HG03378 (cell line): ENCODE measurements at regions not wholly inside any gene's neighbourhood (a gene's known extent, or its start where the extent isn't known, plus 50 kb on each side); places are given as distances from the start of the nearest gene placed in this dataset.

Source experiments
- ATAC-seq: cut with Tn5 transposase; IDR thresholded peaks from one replicate; pipeline ENCODE4 v1.9.1; 2021; ENCODE audit warnings: mild to moderate bottlenecking, moderate library complexity; ENCODE audit not compliant: unreplicated experiment

DNA sequence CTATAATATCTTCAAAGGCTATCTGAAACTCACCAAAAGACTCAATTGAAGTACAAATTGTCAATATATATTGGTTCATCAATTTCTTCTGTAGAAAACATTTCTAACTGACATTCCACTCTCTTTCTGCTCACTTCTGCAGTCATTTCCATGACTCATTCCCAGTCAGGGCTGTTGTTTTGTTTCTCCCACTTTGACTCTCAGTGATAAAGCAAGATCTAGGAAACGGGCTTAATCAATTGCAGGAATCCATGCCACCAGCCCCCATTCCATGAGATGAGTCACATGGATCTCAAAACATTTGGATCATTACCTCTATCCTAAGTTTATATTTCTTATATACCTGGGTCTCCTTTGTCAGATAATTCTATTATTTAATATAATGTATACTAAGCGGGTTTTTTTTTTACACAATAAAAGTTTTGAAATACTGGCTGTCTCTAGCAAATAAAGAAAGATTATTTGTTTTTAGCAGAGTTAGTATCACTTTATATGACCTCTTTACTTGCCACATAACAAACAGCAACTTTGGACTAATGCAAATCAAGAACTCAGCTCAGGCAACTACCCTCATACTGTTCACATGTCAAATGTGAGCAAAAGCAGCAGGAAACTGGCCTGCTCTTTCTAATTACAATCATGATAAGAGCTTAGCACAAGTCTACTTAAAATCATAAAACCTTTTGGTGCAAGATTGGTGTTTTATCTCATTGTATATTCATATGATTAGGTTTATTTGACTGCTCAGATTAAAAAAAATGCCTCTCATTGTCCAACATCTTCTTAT, 251.1 kb upstream of the PIK3C3 start:
- no peak for ATAC-seq

- ATAC-seq = no peak
Observed at GRCh38 chr18:41700416-41700815, 254.6 kb upstream of the PIK3C3 start.

- ATAC-seq = no peak
Observed at GRCh38 chr18:41695441-41695840, 259.6 kb upstream of the PIK3C3 start.

DNA sequence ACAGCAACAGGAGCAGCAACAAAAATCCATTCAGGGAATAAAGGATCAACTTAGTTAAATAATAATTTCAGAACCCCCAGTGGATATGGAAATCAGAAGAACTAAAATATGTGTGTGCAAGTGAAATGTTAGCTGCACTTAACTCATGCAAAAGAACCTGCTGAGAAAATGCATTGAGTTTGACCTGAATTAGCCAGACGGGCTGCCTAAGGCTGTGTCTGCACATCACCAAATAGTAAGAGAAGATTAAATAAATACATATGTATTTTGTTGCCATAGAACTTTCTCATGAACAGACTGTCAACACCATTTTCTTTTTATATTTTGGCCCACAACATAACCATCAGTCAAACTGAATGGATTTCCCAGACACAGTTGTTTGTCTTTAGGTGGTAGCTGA, 262.0 kb upstream of the PIK3C3 start:
- no peak for ATAC-seq

DNA sequence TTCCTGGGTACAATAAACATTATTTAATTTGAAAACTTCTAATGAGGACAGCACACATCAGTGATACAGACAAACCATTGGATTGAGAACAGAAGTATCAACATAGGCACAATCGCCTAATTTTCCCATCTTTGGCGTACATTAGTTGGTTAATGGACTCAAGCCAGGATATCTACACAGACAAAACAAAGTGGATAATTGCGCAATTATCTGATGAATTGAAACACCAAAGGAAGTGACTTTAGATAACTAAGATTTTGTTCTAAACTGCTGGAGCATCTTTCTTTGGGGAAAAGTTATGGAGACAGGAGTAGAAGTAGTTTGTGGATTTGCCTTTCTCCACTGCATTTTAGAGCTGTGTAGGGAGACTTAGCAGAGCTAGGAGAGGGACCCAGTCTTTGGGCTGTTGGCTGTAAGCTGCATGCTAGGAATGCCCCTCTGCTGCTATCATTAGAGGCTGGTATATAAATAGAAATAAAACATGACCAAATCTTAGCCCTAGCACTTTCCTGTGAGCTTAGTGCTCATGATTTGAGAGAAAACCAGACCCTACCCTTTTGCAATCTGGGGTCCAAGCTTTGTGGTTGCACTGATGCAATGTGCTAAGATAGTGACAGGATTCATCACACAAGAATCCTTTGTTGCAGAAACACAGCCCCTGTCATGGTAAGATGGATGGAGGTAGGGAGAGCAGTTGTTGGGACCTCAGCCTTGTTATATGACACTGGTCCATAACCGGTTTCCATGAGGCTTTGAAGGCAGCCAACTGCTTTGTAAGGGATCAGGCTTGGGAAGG, 264.5 kb upstream of the PIK3C3 start:
- ATAC-seq = no peak

DNA sequence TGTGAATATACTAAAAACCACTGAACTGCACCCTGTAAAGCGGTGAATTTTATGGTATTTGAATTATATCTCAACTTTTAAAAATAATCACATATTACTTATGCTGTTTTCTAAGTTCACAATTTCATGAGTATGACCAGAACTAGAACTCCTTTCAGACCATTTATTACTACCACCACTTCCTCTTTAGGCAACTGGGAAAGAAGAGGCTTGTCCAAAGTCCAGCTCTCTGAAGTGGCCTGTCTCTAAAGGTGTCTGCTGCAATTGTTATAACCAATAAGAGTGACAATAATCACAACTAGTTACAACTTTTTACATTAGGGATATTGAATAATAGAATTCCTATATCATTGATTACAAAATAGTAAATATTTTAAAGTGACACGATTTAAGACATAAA, 267.9 kb upstream of the PIK3C3 start:
- ATAC-seq = no peak

DNA sequence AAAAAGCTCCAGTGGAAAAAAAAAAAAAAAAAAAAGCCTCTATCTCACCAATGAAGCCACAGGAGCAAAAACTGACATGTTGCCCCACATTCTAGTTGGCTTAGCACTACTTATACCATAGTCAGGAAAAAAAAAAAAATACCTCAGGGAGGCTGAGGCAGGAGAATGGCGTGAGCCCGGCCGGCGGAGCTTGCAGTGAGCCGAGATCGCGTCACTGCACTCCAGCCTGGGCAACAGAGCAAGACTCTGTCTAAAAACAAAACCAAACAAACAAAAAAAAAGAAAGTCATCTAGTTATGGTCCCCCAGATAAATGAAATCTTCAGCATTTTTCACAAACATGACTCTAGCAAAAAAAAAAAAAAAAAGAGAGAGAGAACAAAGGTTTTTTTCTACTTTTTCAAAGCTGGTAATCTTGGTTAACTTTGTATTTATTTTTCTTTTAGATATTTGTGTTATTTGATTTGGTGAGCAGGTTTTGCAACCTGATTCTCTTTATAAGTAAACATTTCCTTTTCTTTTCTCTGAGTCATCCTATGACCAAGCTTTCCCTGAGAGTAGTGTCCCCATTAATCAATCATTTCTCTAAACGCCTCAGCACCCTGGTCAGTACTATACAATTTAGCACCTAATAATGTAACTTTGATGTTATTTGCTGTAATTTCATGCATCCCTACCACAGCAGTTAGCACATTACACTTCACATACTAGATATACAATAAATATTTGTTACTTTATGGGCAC, 273.7 kb upstream of the PIK3C3 start:
- ATAC-seq = no peak

DNA sequence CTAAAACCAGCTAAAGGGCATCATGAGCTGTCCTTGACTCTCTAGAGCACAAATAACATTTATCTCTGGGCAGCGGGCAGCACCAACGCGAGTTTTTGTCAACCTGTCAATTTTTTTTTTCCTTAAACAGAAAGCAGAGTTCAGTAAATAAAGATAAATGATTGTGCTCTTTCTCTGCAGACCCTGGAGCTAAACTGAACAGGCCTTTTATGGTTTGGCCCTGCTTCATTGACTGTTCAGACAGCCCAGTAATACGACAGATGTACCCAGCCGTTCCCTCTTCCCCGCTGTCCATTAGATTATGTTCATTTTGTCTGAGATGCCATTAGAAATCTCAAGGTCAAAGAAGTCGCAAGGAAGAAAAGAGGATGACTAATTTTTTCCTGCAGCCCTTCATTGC, 280.5 kb upstream of the PIK3C3 start:
- ATAC-seq = no peak

GRCh38 chr18:41666231-41666630, 288.8 kb upstream of the PIK3C3 start:
- ATAC-seq = no peak

- no peak for ATAC-seq
Observed at GRCh38 chr18:41665210-41665609, 289.8 kb upstream of the PIK3C3 start.

- ATAC-seq = no peak
Observed at GRCh38 chr18:41660654-41661053, 294.4 kb upstream of the PIK3C3 start.

- ATAC-seq = no peak
Observed at GRCh38 chr18:41659438-41660130, 295.4 kb upstream of the PIK3C3 start.

DNA sequence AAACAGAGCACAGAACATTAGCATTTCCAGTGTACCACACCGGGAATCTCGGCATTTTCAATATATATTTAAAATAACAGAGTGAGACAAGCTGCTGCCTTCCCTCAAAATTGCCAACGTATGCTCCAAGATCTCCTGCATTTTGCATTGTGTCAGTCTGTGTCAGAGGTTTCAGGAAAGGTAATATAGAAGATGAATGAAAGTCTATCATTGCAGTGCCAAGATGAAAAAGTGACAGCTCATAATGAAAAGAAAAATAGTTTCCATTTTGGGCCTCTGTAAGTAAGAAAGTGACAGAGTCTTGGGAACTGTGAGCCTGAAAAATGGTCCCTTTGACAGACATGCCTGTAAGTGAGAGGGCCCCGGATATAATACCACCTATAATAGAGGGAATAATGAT, 297.8 kb upstream of the PIK3C3 start:
- no peak for ATAC-seq

DNA sequence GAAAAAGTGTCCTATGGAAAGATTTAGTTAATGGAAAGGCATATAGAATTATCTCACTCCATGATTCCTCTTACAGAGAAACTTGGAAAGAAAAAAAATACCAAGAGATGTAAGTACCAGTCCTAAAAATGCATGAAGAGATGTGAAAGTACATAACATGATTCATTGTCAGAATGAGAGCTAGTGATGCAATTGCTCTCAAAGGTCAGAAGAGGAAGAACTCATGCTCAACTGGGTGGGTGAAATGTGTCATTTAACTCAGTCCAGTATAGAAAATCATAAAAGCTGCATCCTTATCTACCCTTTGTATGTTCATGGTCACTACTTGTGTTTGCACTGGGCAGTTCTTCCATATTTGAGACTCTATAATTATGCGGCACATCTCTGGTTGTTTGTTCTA, 300.0 kb upstream of the PIK3C3 start:
- ATAC-seq = no peak

GRCh38 chr18:41647914-41648313, 307.1 kb upstream of the PIK3C3 start:
- no peak for ATAC-seq

DNA sequence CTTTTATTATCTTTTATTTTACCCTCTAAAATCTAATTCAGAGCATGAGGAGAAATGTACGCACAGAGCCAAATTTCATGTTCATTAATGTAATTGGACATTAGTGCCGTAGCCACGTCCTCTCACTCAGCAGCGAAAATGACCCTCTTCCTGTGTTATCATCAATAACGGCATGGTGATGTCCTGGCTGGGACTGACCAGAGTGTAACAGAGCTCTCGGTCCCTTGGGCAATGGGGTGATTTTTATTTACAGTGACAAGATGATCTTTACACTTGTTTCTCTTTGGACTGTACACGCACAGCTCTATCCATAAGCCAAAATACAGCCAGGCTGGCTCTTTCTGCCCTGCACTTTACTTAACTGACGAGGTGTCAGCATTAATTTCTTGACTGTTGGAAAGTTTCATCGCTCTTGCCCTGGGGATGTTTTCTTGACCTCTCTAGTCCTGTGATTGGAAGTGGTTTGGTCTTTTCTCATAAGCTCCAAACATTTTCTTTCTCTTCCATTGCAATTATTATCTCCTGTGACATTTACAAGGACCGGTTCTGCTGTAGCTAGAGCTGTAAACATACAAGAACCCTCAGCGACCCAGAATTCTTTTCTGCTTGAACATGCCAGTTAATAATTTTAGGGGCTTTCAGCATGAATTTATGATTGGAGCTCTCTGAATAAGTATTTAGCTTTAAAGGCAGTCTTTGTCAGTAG, 308.0 kb upstream of the PIK3C3 start:
- ATAC-seq = no peak

GRCh38 chr18:41645589-41646360, 309.3 kb upstream of the PIK3C3 start:
- no peak for ATAC-seq

DNA sequence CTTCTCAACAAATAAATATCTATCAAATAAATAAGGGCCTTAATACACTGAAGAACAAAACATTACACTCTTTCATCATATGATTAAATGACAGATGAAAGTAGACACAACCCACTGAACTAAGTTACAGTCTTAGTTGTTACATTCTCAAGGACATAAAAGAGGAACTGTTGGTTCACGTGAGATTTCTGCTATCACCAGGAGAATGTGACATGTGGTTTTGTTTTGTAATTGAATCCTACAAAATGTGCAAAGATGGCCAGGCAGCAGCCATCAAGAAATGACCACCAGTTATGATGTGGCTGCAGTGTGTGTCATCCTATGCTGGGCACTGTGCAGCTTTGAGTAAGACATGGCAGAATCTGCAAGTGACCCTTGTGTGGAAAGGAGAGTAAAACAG, 310.6 kb upstream of the PIK3C3 start:
- ATAC-seq = no peak

DNA sequence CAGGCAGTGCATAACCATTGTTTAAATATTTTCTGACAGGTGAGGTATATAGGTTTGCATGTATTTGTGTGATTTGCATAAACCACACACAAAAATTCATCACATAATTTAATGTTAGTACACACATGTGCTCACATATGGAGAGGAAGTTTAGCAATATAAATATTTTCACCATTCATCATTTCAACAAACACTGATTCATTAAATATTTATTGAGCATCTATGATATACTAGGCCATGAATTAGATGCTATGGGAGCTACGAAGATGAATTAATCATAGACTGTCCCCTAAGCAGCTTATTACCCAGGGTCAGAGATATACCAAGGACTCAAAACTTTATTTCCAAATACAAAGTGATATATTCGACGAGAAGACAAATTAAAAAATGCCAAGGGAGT, 311.6 kb upstream of the PIK3C3 start:
- ATAC-seq = no peak

DNA sequence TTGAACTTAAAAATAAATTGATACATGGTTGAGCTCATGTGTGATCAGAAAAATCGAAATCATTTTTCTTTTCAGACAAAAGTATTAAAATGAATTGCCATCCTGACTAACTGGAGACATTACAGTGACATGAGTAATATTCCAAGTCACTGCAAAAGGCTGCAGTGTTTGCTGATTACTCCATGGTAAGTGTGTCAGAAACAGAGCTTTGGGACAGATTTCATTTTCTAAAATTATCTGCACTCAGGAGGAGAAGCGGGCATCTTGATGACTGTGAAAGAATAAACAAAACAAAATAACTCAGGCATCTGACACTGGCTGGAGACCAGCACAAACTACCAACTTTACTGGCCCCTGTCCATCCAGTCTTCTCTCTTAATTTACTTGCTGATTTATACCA, 312.3 kb upstream of the PIK3C3 start:
- no peak for ATAC-seq
